ENCODE measurements at regions not wholly inside any gene's neighbourhood (a gene's known extent, or its start where the extent isn't known, plus 50 kb on each side); places are given as distances from the start of the nearest gene placed in this dataset.

DNA sequence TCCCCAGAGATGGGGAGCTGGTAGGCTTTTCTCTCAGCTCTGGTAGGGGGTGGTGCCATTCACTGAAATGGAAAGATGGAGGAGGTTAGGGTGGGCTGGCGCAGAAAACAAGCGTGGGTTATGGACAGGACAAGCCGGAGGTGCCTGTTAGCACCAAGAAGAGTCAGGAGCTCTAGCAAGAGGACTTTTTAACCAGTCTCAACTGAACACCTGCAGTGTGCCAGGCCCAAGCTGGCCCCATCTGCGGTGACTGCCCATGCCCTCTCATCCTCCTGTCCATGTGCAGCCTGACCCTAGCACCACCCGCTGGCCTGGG is 254.4 kb downstream of the RHOU start:
- DNase-seq (ENCODE audit: low spot score), result no peak
- Mint-ChIP-seq H3K27ac (ENCODE audit: unreplicated experiment) (no peak overlapping the region), H3K27me3 (ENCODE audit: unreplicated experiment) (peaks cover 10% of the 10 kb centered on the region), H3K4me3 (ENCODE audit: unreplicated experiment) (no peak overlapping the region), H3K36me3 (ENCODE audit: low read depth, unreplicated experiment) (no peaks in the 10 kb centered on the region), H3K9me3 (ENCODE audit: unreplicated experiment) (no peaks in the 10 kb centered on the region), H3K4me1 (ENCODE audit: unreplicated experiment) (peaks cover 1% of the 10 kb centered on the region)
- TF ChIP-seq, protein P1, sequence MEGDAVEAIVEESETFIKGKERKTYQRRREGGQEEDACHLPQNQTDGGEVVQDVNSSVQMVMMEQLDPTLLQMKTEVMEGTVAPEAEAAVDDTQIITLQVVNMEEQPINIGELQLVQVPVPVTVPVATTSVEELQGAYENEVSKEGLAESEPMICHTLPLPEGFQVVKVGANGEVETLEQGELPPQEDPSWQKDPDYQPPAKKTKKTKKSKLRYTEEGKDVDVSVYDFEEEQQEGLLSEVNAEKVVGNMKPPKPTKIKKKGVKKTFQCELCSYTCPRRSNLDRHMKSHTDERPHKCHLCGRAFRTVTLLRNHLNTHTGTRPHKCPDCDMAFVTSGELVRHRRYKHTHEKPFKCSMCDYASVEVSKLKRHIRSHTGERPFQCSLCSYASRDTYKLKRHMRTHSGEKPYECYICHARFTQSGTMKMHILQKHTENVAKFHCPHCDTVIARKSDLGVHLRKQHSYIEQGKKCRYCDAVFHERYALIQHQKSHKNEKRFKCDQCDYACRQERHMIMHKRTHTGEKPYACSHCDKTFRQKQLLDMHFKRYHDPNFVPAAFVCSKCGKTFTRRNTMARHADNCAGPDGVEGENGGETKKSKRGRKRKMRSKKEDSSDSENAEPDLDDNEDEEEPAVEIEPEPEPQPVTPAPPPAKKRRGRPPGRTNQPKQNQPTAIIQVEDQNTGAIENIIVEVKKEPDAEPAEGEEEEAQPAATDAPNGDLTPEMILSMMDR (IDR thresholded peaks at IDR 0.05; ENCODE audit: unreplicated experiment), result no peak

DNA sequence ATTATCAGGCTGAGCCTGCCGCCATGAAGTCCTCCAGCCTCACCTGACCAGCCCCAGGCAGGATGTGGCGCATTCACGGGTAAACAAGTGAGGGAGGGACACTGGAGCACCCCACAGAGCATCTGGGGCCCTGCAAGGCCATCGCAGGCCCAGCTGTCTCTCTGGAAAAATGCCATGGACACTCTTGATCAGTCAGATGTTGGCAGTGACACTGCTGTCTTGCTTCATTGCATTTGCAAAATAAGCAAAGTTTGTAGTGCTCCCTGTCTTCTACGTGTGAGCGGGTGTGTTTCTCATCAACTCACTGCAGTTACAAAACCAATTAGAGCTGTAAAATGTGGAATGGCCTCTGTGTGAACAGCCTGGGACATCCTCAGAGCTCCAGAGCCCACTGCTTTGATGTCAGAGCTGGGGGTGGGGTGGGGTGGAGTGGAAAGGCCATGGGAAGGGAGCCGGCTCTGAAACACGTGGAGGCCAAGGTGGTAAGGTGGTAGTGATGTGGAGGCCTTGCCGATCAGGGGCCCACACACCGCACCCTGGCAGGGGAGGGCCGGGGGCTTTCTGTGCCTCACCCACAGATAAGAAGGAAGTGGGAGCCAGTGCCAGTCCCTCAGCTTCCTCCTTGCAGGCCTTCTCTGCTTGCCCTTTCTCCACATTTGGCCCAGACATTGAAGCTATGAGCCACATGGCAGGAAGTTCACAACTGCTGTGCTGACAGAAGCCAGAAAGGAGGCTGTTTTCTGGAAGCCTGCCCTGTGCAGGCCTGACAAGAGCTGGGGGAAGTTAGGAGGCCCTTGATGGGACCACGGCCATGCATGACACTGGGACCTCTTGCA is 254.9 kb downstream of the RHOU start:
- Mint-ChIP-seq H3K9me3 (ENCODE audit: unreplicated experiment) (no peaks in the 10 kb centered on the region), H3K27ac (ENCODE audit: unreplicated experiment) (no peak overlapping the region), H3K36me3 (ENCODE audit: low read depth, unreplicated experiment) (no peaks in the 10 kb centered on the region), H3K4me3 (ENCODE audit: unreplicated experiment) (no peak overlapping the region), H3K4me1 (ENCODE audit: unreplicated experiment) (no peaks in the 10 kb centered on the region), H3K27me3 (ENCODE audit: unreplicated experiment) (peaks cover 8% of the 10 kb centered on the region)
- TF ChIP-seq, protein P1 (IDR thresholded peaks at IDR 0.05; ENCODE audit: unreplicated experiment), result no peak
- DNase-seq (ENCODE audit: low spot score), result no peak

DNA sequence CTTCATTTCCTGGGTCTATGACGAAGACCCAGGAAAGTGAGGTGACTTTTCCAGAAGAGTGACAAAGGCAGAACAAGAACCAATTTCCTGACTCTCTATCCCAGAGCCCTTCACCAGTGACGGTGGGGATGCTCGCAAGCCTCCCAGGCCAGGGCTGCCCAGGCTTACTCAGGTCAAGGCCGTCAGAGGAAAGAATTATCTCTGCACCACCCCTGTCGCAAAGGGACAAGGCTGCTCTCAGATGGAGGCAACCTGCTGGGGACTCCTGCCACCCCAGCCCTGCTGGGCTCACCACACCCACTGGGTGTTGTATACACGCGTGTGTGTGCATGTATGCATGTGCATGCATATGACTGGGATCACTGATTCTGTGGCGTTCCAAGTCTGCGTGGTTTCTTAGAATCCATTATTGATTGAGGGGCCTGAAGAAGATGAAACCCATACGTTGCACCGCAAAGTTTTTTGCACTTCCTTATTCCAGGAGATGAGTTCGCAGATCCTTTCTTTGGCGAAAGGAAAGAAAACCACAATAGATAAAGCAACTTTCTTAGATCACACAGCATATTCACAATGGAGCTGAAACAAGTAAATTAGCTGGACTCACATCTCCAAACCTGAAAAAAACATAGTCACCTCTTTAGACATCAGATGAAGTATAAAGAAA is 255.8 kb downstream of the RHOU start:
- Mint-ChIP-seq H3K4me3 (ENCODE audit: unreplicated experiment) (no peak overlapping the region), H3K27ac (ENCODE audit: unreplicated experiment) (no peak overlapping the region), H3K27me3 (ENCODE audit: unreplicated experiment) (peaks cover 3% of the 10 kb centered on the region), H3K36me3 (ENCODE audit: low read depth, unreplicated experiment) (no peaks in the 10 kb centered on the region), H3K4me1 (ENCODE audit: unreplicated experiment) (no peaks in the 10 kb centered on the region), H3K9me3 (ENCODE audit: unreplicated experiment) (no peaks in the 10 kb centered on the region)
- no peak for DNase-seq (ENCODE audit: low spot score)
- TF ChIP-seq, protein P1 (IDR thresholded peaks at IDR 0.05; ENCODE audit: unreplicated experiment), result no peak

DNA sequence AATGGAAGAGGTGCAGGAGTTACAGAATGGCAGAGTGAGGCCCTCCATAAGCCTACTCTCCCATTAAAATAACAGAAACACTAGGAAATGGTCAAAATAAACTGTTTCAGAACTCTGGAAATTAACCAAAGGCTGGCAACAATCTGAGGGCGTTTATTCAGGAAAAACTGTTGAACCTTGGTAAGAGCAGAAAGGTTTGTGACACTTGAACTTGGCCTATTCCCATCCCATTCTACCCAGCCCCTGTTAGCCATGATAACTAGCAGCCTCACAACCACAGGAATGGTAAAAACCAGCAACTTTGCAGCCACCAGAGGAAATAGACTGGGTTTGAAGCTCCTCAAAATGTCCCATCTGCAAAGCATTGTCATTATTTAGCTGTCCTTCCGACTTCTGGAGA is 256.8 kb downstream of the RHOU start:
- TF ChIP-seq, protein P1 (IDR thresholded peaks at IDR 0.05; ENCODE audit: unreplicated experiment), result no peak
- Mint-ChIP-seq H3K9me3 (ENCODE audit: unreplicated experiment) (no peaks in the 10 kb centered on the region), H3K27me3 (ENCODE audit: unreplicated experiment) (peaks cover 3% of the 10 kb centered on the region), H3K27ac (ENCODE audit: unreplicated experiment) (no peak overlapping the region), H3K36me3 (ENCODE audit: low read depth, unreplicated experiment) (no peaks in the 10 kb centered on the region), H3K4me1 (ENCODE audit: unreplicated experiment) (no peaks in the 10 kb centered on the region), H3K4me3 (ENCODE audit: unreplicated experiment) (no peak overlapping the region)
- no peak for DNase-seq (ENCODE audit: low spot score)

DNA sequence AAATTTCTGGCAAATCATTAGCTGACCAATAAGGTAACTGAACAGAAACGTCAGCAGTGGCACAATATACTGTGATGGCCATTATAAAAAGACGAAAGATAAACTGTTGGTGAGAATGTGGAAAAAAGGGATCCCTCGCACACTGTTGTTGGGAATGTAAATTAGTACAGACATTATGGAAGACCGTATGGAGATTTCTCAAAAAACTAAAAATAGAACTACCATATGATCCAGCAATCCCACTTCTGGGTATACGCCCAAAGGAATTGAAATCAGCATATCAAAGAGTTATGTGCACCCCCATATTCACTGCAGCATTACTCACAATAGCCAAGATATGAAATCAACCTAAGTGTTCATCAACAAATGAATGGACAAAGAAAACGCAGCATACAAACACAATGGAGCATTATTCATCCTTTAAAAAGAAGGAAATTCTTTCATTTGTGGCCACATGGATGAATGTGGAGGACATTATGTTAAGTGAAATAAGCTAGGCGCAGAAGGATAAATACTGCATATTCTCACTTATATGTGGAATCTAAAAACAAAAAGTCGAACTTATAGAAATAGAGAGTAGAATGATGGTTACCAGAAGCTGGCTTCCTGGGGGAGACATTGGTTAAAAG is 257.7 kb downstream of the RHOU start:
- no peak for DNase-seq (ENCODE audit: low spot score)
- TF ChIP-seq, protein P1 (IDR thresholded peaks at IDR 0.05; ENCODE audit: unreplicated experiment), result no peak
- H3K4me1 Mint-ChIP-seq (ENCODE audit: unreplicated experiment), result no peaks in the 10 kb centered on the region
- H3K9me3 Mint-ChIP-seq (ENCODE audit: unreplicated experiment), result no peaks in the 10 kb centered on the region
- no peak overlapping the region for H3K4me3 Mint-ChIP-seq (ENCODE audit: unreplicated experiment)
- H3K36me3 Mint-ChIP-seq (ENCODE audit: low read depth, unreplicated experiment), result no peaks in the 10 kb centered on the region
- H3K27ac Mint-ChIP-seq (ENCODE audit: unreplicated experiment), result no peak overlapping the region
- H3K27me3 Mint-ChIP-seq (ENCODE audit: unreplicated experiment), result peaks cover 3% of the 10 kb centered on the region

Measured in endothelial cell (in vitro differentiated cells).